ENCODE measurements at regions not wholly inside any gene's neighbourhood (a gene's known extent, or its start where the extent isn't known, plus 50 kb on each side); places are given as distances from the start of the nearest gene placed in this dataset.

DNA sequence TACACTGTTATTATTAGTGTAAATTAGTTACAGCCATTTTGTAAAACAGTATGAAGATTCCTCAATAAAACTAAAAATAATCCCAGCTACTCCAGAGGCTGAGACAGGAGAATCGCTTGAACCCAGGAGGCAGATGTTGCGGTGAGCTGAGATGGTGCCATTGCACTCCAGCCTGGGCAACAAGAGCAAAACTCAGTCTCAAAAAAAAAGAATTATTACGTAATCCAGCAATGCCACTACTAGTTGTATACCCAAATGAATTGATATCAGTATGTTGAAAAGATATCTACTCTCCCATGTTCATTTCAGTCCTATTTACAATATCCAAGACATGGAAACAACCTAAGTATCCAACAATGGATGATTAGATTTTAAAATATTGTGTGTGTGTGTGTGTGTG is 313.6 kb downstream of the EPHA4 start:
- ChIA-PET CTCF (no interaction called here), POLR2A (no interaction called here)
- TF ChIP-seq ARNT (IDR thresholded peaks at IDR 0.05), result no peak
- no peak for TF ChIP-seq FOXK2 (IDR thresholded peaks at IDR 0.05)
- no peak for TF ChIP-seq FOXA1 (IDR thresholded peaks at IDR 0.05)
- TF ChIP-seq SUZ12 (IDR thresholded peaks at IDR 0.05), result no peak
- no peak for TF ChIP-seq HDGF (IDR thresholded peaks at IDR 0.05; ENCODE audit: borderline replicate concordance)
- no peak for TF ChIP-seq L3MBTL2 (conservative IDR thresholded peaks at IDR 0.05)
- TF ChIP-seq LEF1 (IDR thresholded peaks at IDR 0.05; ENCODE audit: borderline replicate concordance), result no peak
- TF ChIP-seq ELF4 (IDR thresholded peaks at IDR 0.05), result no peak
- no peak for TF ChIP-seq CTBP1 (IDR thresholded peaks at IDR 0.05; ENCODE audit: borderline replicate concordance)
- TF ChIP-seq SP1 (IDR thresholded peaks at IDR 0.05), result no peak

DNA sequence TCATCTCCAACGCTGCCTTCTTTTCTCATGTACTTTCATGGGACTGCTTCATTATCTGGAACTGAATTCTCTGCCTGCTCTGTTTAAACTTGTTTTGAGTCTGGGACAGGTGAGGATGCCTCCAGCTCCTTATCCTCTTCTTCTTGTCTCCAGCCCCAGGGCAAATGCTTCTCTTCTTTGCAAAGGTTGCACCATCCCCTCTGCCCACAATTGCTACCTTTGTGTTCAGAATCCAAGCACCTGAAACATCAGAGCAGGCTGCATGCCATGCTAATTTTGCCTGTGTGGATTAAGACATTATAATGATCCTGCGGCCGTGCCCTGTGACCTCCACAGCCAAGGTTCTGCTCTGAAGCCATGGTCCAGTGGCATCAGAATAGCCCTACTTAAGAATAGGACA is 309.5 kb downstream of the EPHA4 start:
- POLR2A ChIA-PET, result no interaction called here
- TF ChIP-seq L3MBTL2 (conservative IDR thresholded peaks at IDR 0.05) (no peak), FOXM1 (IDR thresholded peaks at IDR 0.05; ENCODE audit: borderline replicate concordance) (no peak), BHLHE40 (IDR thresholded peaks at IDR 0.05; ENCODE audit: borderline replicate concordance) (no peak), ELF4 (IDR thresholded peaks at IDR 0.05) (no peak), FOXA1 (IDR thresholded peaks at IDR 0.05) (no peak), NFRKB (IDR thresholded peaks at IDR 0.05) (no peak), TARDBP (IDR thresholded peaks at IDR 0.05) (no peak), HDGF (IDR thresholded peaks at IDR 0.05; ENCODE audit: borderline replicate concordance) (no peak), FOXK2 (IDR thresholded peaks at IDR 0.05) (no peak), ZNF384 (IDR thresholded peaks at IDR 0.05) (no peak), ARNT (IDR thresholded peaks at IDR 0.05) (no peak), LEF1 (IDR thresholded peaks at IDR 0.05; ENCODE audit: borderline replicate concordance) (no peak), SP1 (IDR thresholded peaks at IDR 0.05) (no peak), SUZ12 (IDR thresholded peaks at IDR 0.05) (no peak), CTBP1 (IDR thresholded peaks at IDR 0.05; ENCODE audit: borderline replicate concordance) (no peak)
- TF ChIP-seq, protein P1, sequence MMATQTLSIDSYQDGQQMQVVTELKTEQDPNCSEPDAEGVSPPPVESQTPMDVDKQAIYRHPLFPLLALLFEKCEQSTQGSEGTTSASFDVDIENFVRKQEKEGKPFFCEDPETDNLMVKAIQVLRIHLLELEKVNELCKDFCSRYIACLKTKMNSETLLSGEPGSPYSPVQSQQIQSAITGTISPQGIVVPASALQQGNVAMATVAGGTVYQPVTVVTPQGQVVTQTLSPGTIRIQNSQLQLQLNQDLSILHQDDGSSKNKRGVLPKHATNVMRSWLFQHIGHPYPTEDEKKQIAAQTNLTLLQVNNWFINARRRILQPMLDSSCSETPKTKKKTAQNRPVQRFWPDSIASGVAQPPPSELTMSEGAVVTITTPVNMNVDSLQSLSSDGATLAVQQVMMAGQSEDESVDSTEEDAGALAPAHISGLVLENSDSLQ (IDR thresholded peaks at IDR 0.05), result no peak
- CTCF ChIA-PET, result interaction anchor here (0.6 kb wide), 1 partner anchor 295 kb away, joined by 4 read pairs; no protein-coding TSS in a partner anchor
- no peak for DNase-seq (ENCODE audit: extremely low spot score)

More for the DNA sequence above, 313.6 kb downstream of the EPHA4 start:
- DNase-seq (ENCODE audit: extremely low spot score), result no peak

DNA sequence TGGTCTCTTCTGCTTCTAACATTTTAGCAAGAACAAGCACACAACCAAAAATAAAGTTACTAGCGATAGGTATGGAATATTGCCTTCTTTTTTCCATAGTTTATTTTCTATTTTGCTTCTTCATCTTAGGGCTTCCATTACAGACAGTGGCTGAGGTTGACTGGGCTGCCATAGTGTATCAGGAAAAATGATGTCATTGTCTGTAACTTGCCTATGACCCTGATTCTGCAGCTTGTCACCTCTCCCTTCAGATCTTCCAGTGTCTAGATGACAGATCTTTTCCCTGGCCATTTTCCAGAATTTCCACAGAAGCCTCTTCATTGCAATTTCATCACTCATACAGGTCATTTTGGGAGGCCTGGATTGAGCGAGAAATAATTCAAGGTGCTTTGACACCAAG is 308.5 kb downstream of the EPHA4 start:
- ChIA-PET POLR2A (no interaction called here), CTCF (no interaction called here)
- DNase-seq (ENCODE audit: extremely low spot score), result no peak
- TF ChIP-seq BHLHE40 (IDR thresholded peaks at IDR 0.05; ENCODE audit: borderline replicate concordance), result no peak

DNA sequence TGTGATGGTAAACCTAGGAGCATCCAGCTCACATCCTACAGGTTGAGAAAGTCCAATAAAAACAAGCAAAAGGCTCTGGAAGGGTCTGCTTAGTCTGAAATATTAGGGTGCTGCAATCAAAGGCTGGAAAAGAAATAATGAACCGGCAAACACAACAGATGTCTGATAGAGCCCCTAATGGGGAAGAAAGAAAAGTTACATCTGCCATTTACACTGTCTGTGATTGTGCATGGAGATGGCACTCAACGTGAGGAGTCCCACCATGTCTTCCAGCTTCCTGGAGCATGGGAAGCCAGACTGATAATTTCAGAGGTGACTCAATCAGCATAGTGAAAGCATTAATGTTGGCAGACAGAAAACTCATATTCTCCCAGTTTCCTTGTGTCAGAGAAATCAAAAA is 307.8 kb downstream of the EPHA4 start:
- ChIA-PET CTCF (no interaction called here), POLR2A (no interaction called here)
- no peak for DNase-seq (ENCODE audit: extremely low spot score)
- TF ChIP-seq FOXM1 (IDR thresholded peaks at IDR 0.05; ENCODE audit: borderline replicate concordance), result no peak
- TF ChIP-seq BHLHE40 (IDR thresholded peaks at IDR 0.05; ENCODE audit: borderline replicate concordance), result no peak
- no peak for TF ChIP-seq SP1 (IDR thresholded peaks at IDR 0.05)
- no peak for TF ChIP-seq FOXA1 (IDR thresholded peaks at IDR 0.05)
- no peak for TF ChIP-seq TARDBP (IDR thresholded peaks at IDR 0.05)
- no peak for TF ChIP-seq HDGF (IDR thresholded peaks at IDR 0.05; ENCODE audit: borderline replicate concordance)
- no peak for TF ChIP-seq L3MBTL2 (conservative IDR thresholded peaks at IDR 0.05)
- TF ChIP-seq FOXK2 (IDR thresholded peaks at IDR 0.05), result no peak
- TF ChIP-seq NFRKB (IDR thresholded peaks at IDR 0.05), result no peak
- no peak for TF ChIP-seq CTBP1 (IDR thresholded peaks at IDR 0.05; ENCODE audit: borderline replicate concordance)
- no peak for TF ChIP-seq ELF4 (IDR thresholded peaks at IDR 0.05)
- TF ChIP-seq, protein P1 (IDR thresholded peaks at IDR 0.05), result no peak
- no peak for TF ChIP-seq ARNT (IDR thresholded peaks at IDR 0.05)
- TF ChIP-seq ZNF384 (IDR thresholded peaks at IDR 0.05), result no peak
- no peak for TF ChIP-seq LEF1 (IDR thresholded peaks at IDR 0.05; ENCODE audit: borderline replicate concordance)
- no peak for TF ChIP-seq SUZ12 (IDR thresholded peaks at IDR 0.05)

DNA sequence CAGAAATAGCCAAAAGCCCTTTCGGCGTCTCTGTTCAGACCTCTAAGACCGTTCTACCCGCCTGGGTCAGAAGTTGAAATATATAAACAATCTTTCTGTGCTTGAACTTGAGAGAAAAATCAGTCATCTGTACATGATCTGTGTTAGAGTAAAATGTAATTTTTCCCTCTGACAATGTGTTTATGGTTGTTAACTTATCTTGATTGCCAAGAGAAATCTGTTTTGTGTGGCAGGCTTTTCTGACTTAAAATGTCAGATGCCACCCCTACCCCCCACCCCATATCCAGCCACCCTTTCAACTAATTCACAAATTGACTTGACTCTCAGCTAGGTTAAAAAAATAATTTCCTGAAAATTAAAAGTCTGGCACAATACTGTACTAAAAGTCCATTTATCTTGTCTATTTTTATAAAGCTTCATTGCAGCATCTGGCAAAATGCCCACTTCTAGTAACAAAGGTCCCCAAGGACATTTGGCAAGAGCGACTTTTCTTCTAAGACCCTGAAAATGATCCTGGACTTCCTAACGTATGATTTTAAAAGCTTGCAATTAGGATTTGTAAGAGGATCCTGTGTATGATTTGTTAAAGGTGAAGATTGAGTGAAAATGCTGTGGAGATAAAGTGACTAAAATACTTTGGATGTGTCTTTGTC is 304.2 kb downstream of the EPHA4 start:
- no peak for TF ChIP-seq FOXA1 (IDR thresholded peaks at IDR 0.05)
- TF ChIP-seq CTBP1 (IDR thresholded peaks at IDR 0.05; ENCODE audit: borderline replicate concordance), result no peak
- TF ChIP-seq TARDBP (IDR thresholded peaks at IDR 0.05), result no peak
- no peak for TF ChIP-seq BHLHE40 (IDR thresholded peaks at IDR 0.05; ENCODE audit: borderline replicate concordance)
- TF ChIP-seq FOXK2 (IDR thresholded peaks at IDR 0.05), result no peak
- TF ChIP-seq FOXM1 (IDR thresholded peaks at IDR 0.05; ENCODE audit: borderline replicate concordance), result no peak
- TF ChIP-seq ZNF384 (IDR thresholded peaks at IDR 0.05), result no peak
- no peak for TF ChIP-seq ELF4 (IDR thresholded peaks at IDR 0.05)
- no peak for TF ChIP-seq LEF1 (IDR thresholded peaks at IDR 0.05; ENCODE audit: borderline replicate concordance)
- TF ChIP-seq SUZ12 (IDR thresholded peaks at IDR 0.05), result no peak
- no peak for TF ChIP-seq HDGF (IDR thresholded peaks at IDR 0.05; ENCODE audit: borderline replicate concordance)
- no peak for TF ChIP-seq L3MBTL2 (conservative IDR thresholded peaks at IDR 0.05)
- TF ChIP-seq, protein P1 (IDR thresholded peaks at IDR 0.05), result no peak
- no peak for TF ChIP-seq NFRKB (IDR thresholded peaks at IDR 0.05)
- TF ChIP-seq SP1 (IDR thresholded peaks at IDR 0.05), result no peak
- ChIA-PET POLR2A (no interaction called here), CTCF (no interaction called here)
- DNase-seq (ENCODE audit: extremely low spot score), result no peak

DNA sequence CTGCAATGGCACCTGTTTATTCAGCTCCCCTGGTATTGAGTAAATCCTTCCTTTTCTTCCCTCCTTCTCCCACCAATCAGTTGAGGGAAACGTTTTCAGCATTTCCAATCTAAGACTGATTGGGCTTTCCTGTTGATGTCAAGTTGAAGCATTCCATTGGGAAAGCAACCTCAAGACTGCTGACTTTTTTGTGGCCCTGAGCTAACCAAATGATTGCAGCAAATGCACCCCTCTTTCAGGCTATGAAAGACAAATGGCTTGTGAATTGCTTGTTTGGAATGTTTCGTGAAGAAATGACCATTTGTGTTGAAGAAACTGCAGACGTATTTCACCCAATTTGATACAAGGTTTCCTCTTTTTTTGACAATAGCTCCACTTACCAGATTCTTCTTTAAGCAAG is 303.5 kb downstream of the EPHA4 start:
- TF ChIP-seq L3MBTL2 (conservative IDR thresholded peaks at IDR 0.05) (no peak), FOXA1 (IDR thresholded peaks at IDR 0.05) (no peak), FOXM1 (IDR thresholded peaks at IDR 0.05; ENCODE audit: borderline replicate concordance) (no peak), FOXK2 (IDR thresholded peaks at IDR 0.05) (no peak), CTBP1 (IDR thresholded peaks at IDR 0.05; ENCODE audit: borderline replicate concordance) (no peak)
- ChIA-PET POLR2A (interaction anchor here (0.6 kb wide), 1 partner anchor 1374 kb away, joined by 3 read pairs; no protein-coding TSS in a partner anchor), CTCF (interaction anchor here (1.2 kb wide), 1 partner anchor 305 kb away, joined by 3 read pairs; no protein-coding TSS in a partner anchor)
- no peak for DNase-seq (ENCODE audit: extremely low spot score)

All from HEK293T (cell line).